ENCODE measurements at regions not wholly inside any gene's neighbourhood (a gene's known extent, or its start where the extent isn't known, plus 50 kb on each side); places are given as distances from the start of the nearest gene placed in this dataset.

- DNase-seq, result no peak
Observed at GRCh38 chr15:99921101-99921500, 187.9 kb upstream of the LYSMD4 start.

- no peak for DNase-seq
Observed at GRCh38 chr15:99918072-99918471, 184.8 kb upstream of the LYSMD4 start.

GRCh38 chr15:99917252-99917651 lies 184.0 kb upstream of the LYSMD4 start:
- no peak for DNase-seq

- no peak for DNase-seq
Observed at GRCh38 chr15:99916668-99917223, 183.5 kb upstream of the LYSMD4 start.

- no peak for DNase-seq
Observed at GRCh38 chr15:99914723-99915122, 181.5 kb upstream of the LYSMD4 start.

GRCh38 chr15:99911816-99912215 lies 178.6 kb upstream of the LYSMD4 start:
- DNase-seq, result no peak

- no peak for DNase-seq
Observed at GRCh38 chr15:99909592-99910295, 176.5 kb upstream of the LYSMD4 start.

- DNase-seq, result no peak
Observed at GRCh38 chr15:99907698-99908097, 174.5 kb upstream of the LYSMD4 start.

- no peak for DNase-seq
Observed at GRCh38 chr15:99906793-99907192, 173.6 kb upstream of the LYSMD4 start.

- no peak for DNase-seq
Observed at GRCh38 chr15:99906311-99906710, 173.1 kb upstream of the LYSMD4 start.

GRCh38 chr15:99902248-99902928 lies 169.2 kb upstream of the LYSMD4 start:
- no peak for DNase-seq

- DNase-seq, result no peak
Observed at GRCh38 chr15:99895956-99896311, 162.7 kb upstream of the LYSMD4 start.

GRCh38 chr15:99895189-99895955 lies 162.1 kb upstream of the LYSMD4 start:
- no peak for DNase-seq

GRCh38 chr15:99878835-99879234 lies 145.6 kb upstream of the LYSMD4 start:
- DNase-seq, result no peak

- DNase-seq, result no peak
Observed at GRCh38 chr15:99873451-99873850, 140.2 kb upstream of the LYSMD4 start.

- no peak for DNase-seq
Observed at GRCh38 chr15:99863550-99864198, 130.4 kb upstream of the LYSMD4 start.

GRCh38 chr15:99857836-99858235 lies 124.6 kb upstream of the LYSMD4 start:
- no peak for DNase-seq

GRCh38 chr15:99850517-99850916 lies 117.3 kb upstream of the LYSMD4 start:
- no peak for DNase-seq

GRCh38 chr15:99845009-99845408 lies 111.8 kb upstream of the LYSMD4 start:
- DNase-seq, result no peak

GRCh38 chr15:99844150-99844549 lies 110.9 kb upstream of the LYSMD4 start:
- DNase-seq, result no peak

GRCh38 chr15:99842071-99842470 lies 108.8 kb upstream of the LYSMD4 start:
- no peak for DNase-seq

GRCh38 chr15:99826157-99826780 lies 93.0 kb upstream of the LYSMD4 start:
- DNase-seq, result no peak

- DNase-seq, result no peak
Observed at GRCh38 chr15:99823346-99823745, 90.1 kb upstream of the LYSMD4 start.

All from SHP77 (cell line).